H9 (cell line): ENCODE measurements at regions not wholly inside any gene's neighbourhood (a gene's known extent, or its start where the extent isn't known, plus 50 kb on each side); places are given as distances from the start of the nearest gene placed in this dataset.
A peak's percentile ranks its signal among the peaks of the same experiment; 100 is the strongest.

ENCODE experiments used
- DNase-seq: peaks from one replicate; pipeline ENCODE4 v3.0.0-alpha.2; 2017
- H2AFZ ChIP-seq: one replicate; pipeline ENCODE4 v1.6.1; 2013; ENCODE audit warnings: mild to moderate bottlenecking, low read length, control low read depth, moderate library complexity
- H2AK5ac ChIP-seq: 2 replicates; pipeline ENCODE4 v1.6.1; 2013; ENCODE audit warnings: low read length, control low read depth, mixed read lengths; ENCODE audit not compliant: insufficient read length
- H2BK120ac ChIP-seq: one replicate; pipeline ENCODE4 v1.6.1; 2013; ENCODE audit warnings: low read depth, mild to moderate bottlenecking, low read length, control low read depth, inconsistent platforms; ENCODE audit not compliant: poor library complexity, severe bottlenecking
- H2BK12ac ChIP-seq: 2 replicates; pipeline ENCODE4 v1.6.1; 2013; ENCODE audit warnings: low read length, control low read depth, mixed read lengths, low read depth; ENCODE audit not compliant: insufficient read length
- H2BK15ac ChIP-seq: 2 replicates; pipeline ENCODE4 v1.6.1; 2013; ENCODE audit warnings: low read depth, low read length, control low read depth
- H2BK20ac ChIP-seq: one replicate; pipeline ENCODE4 v1.6.1; 2013; ENCODE audit warnings: low read depth, mild to moderate bottlenecking, low read length, control low read depth, inconsistent platforms; ENCODE audit not compliant: poor library complexity, severe bottlenecking
- H2BK5ac ChIP-seq: 2 replicates; pipeline ENCODE4 v1.6.1; 2013; ENCODE audit warnings: low read length, control low read depth, mixed read lengths; ENCODE audit not compliant: insufficient read length
- H3K14ac ChIP-seq: 2 replicates; pipeline ENCODE4 v1.6.1; 2013; ENCODE audit warnings: low read length, control low read depth; ENCODE audit not compliant: insufficient read depth
- H3K18ac ChIP-seq: 2 replicates; pipeline ENCODE4 v1.6.1; 2013; ENCODE audit warnings: low read depth, mild to moderate bottlenecking, mixed read lengths, low read length, control low read depth; ENCODE audit not compliant: insufficient read length
- H3K23ac ChIP-seq: 2 replicates; pipeline ENCODE4 v1.6.1; 2013; ENCODE audit warnings: low read length, control low read depth, mixed read lengths, low read depth; ENCODE audit not compliant: insufficient read length
- H3K23me2 ChIP-seq: 2 replicates; pipeline ENCODE4 v1.6.1; 2013; ENCODE audit warnings: low read depth, mild to moderate bottlenecking, mixed read lengths, low read length, control low read depth; ENCODE audit not compliant: insufficient read length, poor library complexity, severe bottlenecking
- H3K27ac ChIP-seq: 2 replicates; pipeline ENCODE4 v1.5.1; 2013; ENCODE audit warnings: low read length, control low read depth, mixed read lengths, low read depth; ENCODE audit not compliant: insufficient read length
- H3K27me3 ChIP-seq: 2 replicates; pipeline ENCODE4 v1.6.1; 2013; ENCODE audit warnings: low read length, control low read depth, inconsistent platforms; ENCODE audit not compliant: insufficient read depth
- H3K4ac ChIP-seq: 2 replicates; pipeline ENCODE4 v1.6.1; 2013; ENCODE audit warnings: low read depth, mild to moderate bottlenecking, control low read depth, inconsistent platforms, low read length, moderate library complexity
- H3K4me1 ChIP-seq: 2 replicates; pipeline ENCODE4 v1.6.1; 2013; ENCODE audit warnings: low read length, control low read depth, inconsistent platforms; ENCODE audit not compliant: insufficient read depth
- H3K4me2 ChIP-seq: 2 replicates; pipeline ENCODE4 v1.6.1; 2013; ENCODE audit warnings: low read length, control low read depth, mixed read lengths; ENCODE audit not compliant: insufficient read length, insufficient read depth
- H3K56ac ChIP-seq: 2 replicates; pipeline ENCODE4 v1.6.1; 2013; ENCODE audit warnings: low read depth, mild to moderate bottlenecking, mixed read lengths, low read length, control low read depth; ENCODE audit not compliant: insufficient read length
- H3K79me1 ChIP-seq: 2 replicates; pipeline ENCODE4 v1.6.1; 2013; ENCODE audit warnings: low read depth, mild to moderate bottlenecking, moderate library complexity, low read length, control low read depth, inconsistent platforms; ENCODE audit not compliant: insufficient read depth, poor library complexity, severe bottlenecking
- H3K79me2 ChIP-seq: 2 replicates; pipeline ENCODE4 v1.6.1; 2013; ENCODE audit warnings: low read length, control low read depth, inconsistent platforms; ENCODE audit not compliant: insufficient read depth
- H3K9ac ChIP-seq: 2 replicates; pipeline ENCODE4 v1.6.1; 2013; ENCODE audit warnings: low read length, control low read depth, mixed read lengths; ENCODE audit not compliant: insufficient read length; ENCODE audit errors: extremely low read depth
- H3K9me3 ChIP-seq: one replicate; pipeline ENCODE4 v1.6.1; 2013; ENCODE audit warnings: low read depth, low read length, inconsistent platforms; ENCODE audit not compliant: control insufficient read depth
- H3T11ph ChIP-seq: one replicate; pipeline ENCODE4 v1.6.1; 2013; ENCODE audit warnings: mild to moderate bottlenecking, low read length, control low read depth, inconsistent platforms
- H4K20me1 ChIP-seq: one replicate; pipeline ENCODE4 v1.6.1; 2013; ENCODE audit not compliant: control insufficient read depth, insufficient read length, insufficient read depth
- H4K5ac ChIP-seq: 2 replicates; pipeline ENCODE4 v1.6.1; 2013; ENCODE audit warnings: low read depth, mild to moderate bottlenecking, mixed read lengths, low read length, control low read depth; ENCODE audit not compliant: insufficient read length
- H4K8ac ChIP-seq: replicated peaks from 2 replicates; pipeline ENCODE4 v1.6.1; 2013; ENCODE audit warnings: low read length, control low read depth, mixed read lengths, low read depth; ENCODE audit not compliant: insufficient read length
- H4K91ac ChIP-seq: 2 replicates; pipeline ENCODE4 v1.6.1; 2013; ENCODE audit warnings: low read depth, mild to moderate bottlenecking, moderate library complexity, mixed read lengths, low read length, control low read depth; ENCODE audit not compliant: insufficient read length
- H3K27ac Mint-ChIP-seq, 3 experiments: 2 replicates in 2 of 3; 3 replicates in 1 of 3; pipeline ENCODE4 v1.8.0; 2020 to 2021; ENCODE audit warnings: mixed read lengths in 3 of 3, mild to moderate bottlenecking in 1 of 3, moderate library complexity in 1 of 3
- H3K27me3 Mint-ChIP-seq: 2 replicates; pipeline ENCODE4 v1.8.0; 2021; ENCODE audit warnings: low read depth, mild to moderate bottlenecking, moderate library complexity, mixed read lengths
- H3K36me3 Mint-ChIP-seq, 3 experiments: 2 replicates in 2 of 3; 3 replicates in 1 of 3; pipeline ENCODE4 v1.8.0; 2020 to 2021; ENCODE audit warnings: low read depth in 3 of 3, mixed read lengths in 3 of 3; ENCODE audit not compliant: insufficient read depth in 1 of 3
- H3K4me1 Mint-ChIP-seq, 2 experiments: 2 replicates each; pipeline ENCODE4 v1.8.0; 2020; ENCODE audit warnings: mixed read lengths in 2 of 2
- H3K4me3 Mint-ChIP-seq, 2 experiments: 2 replicates in 1 of 2; 3 replicates in 1 of 2; pipeline ENCODE4 v1.8.0; 2020 to 2021; ENCODE audit warnings: mild to moderate bottlenecking in 2 of 2, mixed read lengths in 2 of 2, moderate library complexity in 1 of 2
- H3K9me3 Mint-ChIP-seq, 2 experiments: 2 replicates in 1 of 2; 3 replicates in 1 of 2; pipeline ENCODE4 v1.8.0; 2020; ENCODE audit warnings: mild to moderate bottlenecking in 2 of 2, mixed read lengths in 2 of 2, moderate library complexity in 1 of 2
- CTCF ChIP-seq: fragments of 200-600 bp; sonication (generic); conservative IDR thresholded peaks from 3 replicates; pipeline ENCODE4 v1.8.0; 2021; ENCODE audit warnings: antibody characterized with exemption, mild to moderate bottlenecking
- WGBS: extraction: QIAGEN DNeasy Blood & Tissue Kit; methylation state at CpG from one replicate; pipeline ENCODE4 v1.1.7; 2013; ENCODE audit warnings: missing lambda C conversion rate, low lambda C conversion rate, mixed read lengths; ENCODE audit not compliant: insufficient read length; ENCODE audit errors: extremely low coverage; 5-methylcytosine and 5-hydroxymethylcytosine counted together

- Histone ChIP-seq H4K91ac (no peak overlapping the region), H3T11ph (no peak overlapping the region), H3K79me1 (no peaks in the 10 kb centered on the region), H4K8ac (no peak overlapping the region), H3K9ac (no peak overlapping the region), H3K4me2 (no peak overlapping the region), H2AK5ac (no peak overlapping the region), H3K56ac (no peak overlapping the region), H3K79me2 (no peaks in the 10 kb centered on the region), H2BK15ac (no peak overlapping the region), H2AFZ (no peak overlapping the region), H2BK5ac (no peak overlapping the region), H3K23ac (no peak overlapping the region), H4K20me1 (no peaks in the 10 kb centered on the region), H3K27ac (no peak overlapping the region), H3K9me3 (no peaks in the 10 kb centered on the region), H3K4ac (no peak overlapping the region), H2BK120ac (no peak overlapping the region), H4K5ac (no peak overlapping the region), H2BK20ac (no peak overlapping the region), H2BK12ac (no peak overlapping the region), H3K14ac (peak overlapping the region; percentile 10; the same call in 1 of the 2 replicates), H3K4me1 (no peaks in the 10 kb centered on the region), H3K27me3 (no peaks in the 10 kb centered on the region), H3K18ac (no peak overlapping the region), H3K23me2 (no peaks in the 10 kb centered on the region)
- Mint-ChIP-seq H3K27ac (peak overlapping the region in 1 of 3 experiments; percentile 49; a peak in 1 of 7 replicates), H3K4me3 (no peak overlapping the region), H3K27me3 (peaks cover 3% of the 10 kb centered on the region), H3K9me3 (peaks cover under 1 to 2% of the 10 kb centered on the region in 2 experiments; a peak in 1 of 5 replicates), H3K36me3 (no peaks in the 10 kb centered on the region), H3K4me1 (no peaks in the 10 kb centered on the region)
- no CpG with 5 or more reads among the region's 32 CpGs for WGBS
- DNase-seq = no peak
- no peak for TF ChIP-seq CTCF
These were observed 78.9 kb downstream of the UNCX start for GRCh38 chr7:1311406-1312135.
